ENCODE measurements at regions not wholly inside any gene's neighbourhood (a gene's known extent, or its start where the extent isn't known, plus 50 kb on each side); places are given as distances from the start of the nearest gene placed in this dataset.

- TF ChIP-seq POLR2A (IDR thresholded peaks at IDR 0.05; ENCODE audit: low read length) (no peak), GATA1 (IDR thresholded peaks at IDR 0.05; ENCODE audit: low read depth, low read length) (no peak)
- no peak for DNase-seq
Measured at GRCh38 chr3:22326305-22326704, 575.3 kb upstream of the ZNF385D start.

DNA sequence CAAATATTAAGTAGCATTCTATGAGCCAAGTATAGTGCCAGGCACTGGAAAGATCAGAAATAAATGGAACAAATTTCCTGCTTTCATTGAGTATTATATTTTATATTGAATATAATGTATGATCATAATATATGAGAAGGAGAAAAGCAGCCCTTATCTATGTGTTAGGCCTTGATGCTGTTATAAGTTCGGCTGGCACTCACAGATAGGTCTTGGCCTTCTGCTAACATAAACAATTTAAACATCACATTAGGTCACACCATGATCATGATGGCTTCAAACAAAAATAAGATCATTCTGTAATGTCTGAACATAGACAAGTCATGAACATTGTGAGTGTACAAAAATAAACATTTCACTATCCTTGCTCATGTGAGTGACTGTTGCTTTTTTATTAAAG, 584.0 kb upstream of the ZNF385D start:
- peak in 1 of 2 experiments; percentile 3 for DNase-seq
- TF ChIP-seq GATA1 (IDR thresholded peaks at IDR 0.05; ENCODE audit: low read depth, low read length) = no peak
- no peak for TF ChIP-seq POLR2A (IDR thresholded peaks at IDR 0.05; ENCODE audit: low read length)

- no peak for TF ChIP-seq POLR2A (IDR thresholded peaks at IDR 0.05; ENCODE audit: low read length)
- no peak for TF ChIP-seq GATA1 (IDR thresholded peaks at IDR 0.05; ENCODE audit: low read depth, low read length)
- no peak for DNase-seq
Measured at GRCh38 chr3:22349215-22349851, 598.3 kb upstream of the ZNF385D start.

GRCh38 chr3:22351806-22352205, 600.8 kb upstream of the ZNF385D start:
- no peak for DNase-seq
- no peak for TF ChIP-seq POLR2A (IDR thresholded peaks at IDR 0.05; ENCODE audit: low read length)
- no peak for TF ChIP-seq GATA1 (IDR thresholded peaks at IDR 0.05; ENCODE audit: low read depth, low read length)

GRCh38 chr3:22353126-22353525, 602.1 kb upstream of the ZNF385D start:
- no peak for DNase-seq
- TF ChIP-seq GATA1 (IDR thresholded peaks at IDR 0.05; ENCODE audit: low read depth, low read length) = no peak
- no peak for TF ChIP-seq POLR2A (IDR thresholded peaks at IDR 0.05; ENCODE audit: low read length)

DNA sequence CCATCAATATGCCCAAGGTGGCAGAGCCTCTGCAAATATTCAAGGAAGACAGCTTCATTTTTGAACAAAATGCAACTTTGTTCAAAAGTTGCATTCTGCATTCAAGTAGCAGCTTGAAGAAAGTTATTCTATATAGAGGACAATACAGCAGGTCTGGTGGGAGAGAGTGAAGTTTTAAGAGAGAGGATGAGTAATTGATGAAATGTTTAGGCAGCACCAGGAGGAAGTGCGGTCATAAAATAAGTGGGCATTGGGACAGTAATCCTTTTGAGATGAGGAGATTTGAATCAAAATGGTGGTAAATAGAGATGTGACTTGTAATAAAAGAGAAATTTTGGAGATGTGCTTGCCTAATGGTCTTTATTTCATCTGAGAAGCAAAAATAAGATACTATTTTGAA, 607.3 kb upstream of the ZNF385D start:
- TF ChIP-seq GATA1 (IDR thresholded peaks at IDR 0.05; ENCODE audit: low read depth, low read length) (no peak), POLR2A (IDR thresholded peaks at IDR 0.05; ENCODE audit: low read length) (no peak)
- no peak for DNase-seq

DNA sequence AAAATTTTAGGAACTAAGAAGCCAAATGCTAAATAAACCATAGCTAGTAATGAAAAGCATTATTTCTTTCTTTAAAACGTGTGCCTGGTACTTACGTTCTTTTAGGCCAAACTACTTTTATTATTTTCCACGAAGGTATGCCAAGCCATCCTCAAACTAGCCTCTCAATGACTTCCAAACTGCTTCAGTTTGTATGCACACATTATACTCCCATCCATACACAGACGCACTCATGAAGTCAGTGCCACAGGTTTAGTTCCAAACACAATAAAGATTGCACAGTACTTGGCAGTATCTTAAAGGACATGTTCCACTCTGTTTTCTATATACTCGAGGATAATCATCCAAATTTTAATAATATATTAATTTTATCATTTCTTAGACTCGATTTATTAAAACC, 609.2 kb upstream of the ZNF385D start:
- no peak for DNase-seq
- TF ChIP-seq GATA1 (IDR thresholded peaks at IDR 0.05; ENCODE audit: low read depth, low read length) (no peak), POLR2A (IDR thresholded peaks at IDR 0.05; ENCODE audit: low read length) (no peak)

- DNase-seq = no peak
- TF ChIP-seq POLR2A (IDR thresholded peaks at IDR 0.05; ENCODE audit: low read length) (no peak), GATA1 (IDR thresholded peaks at IDR 0.05; ENCODE audit: low read depth, low read length) (no peak)
Measured at GRCh38 chr3:22360970-22361369, 610.0 kb upstream of the ZNF385D start.

DNA sequence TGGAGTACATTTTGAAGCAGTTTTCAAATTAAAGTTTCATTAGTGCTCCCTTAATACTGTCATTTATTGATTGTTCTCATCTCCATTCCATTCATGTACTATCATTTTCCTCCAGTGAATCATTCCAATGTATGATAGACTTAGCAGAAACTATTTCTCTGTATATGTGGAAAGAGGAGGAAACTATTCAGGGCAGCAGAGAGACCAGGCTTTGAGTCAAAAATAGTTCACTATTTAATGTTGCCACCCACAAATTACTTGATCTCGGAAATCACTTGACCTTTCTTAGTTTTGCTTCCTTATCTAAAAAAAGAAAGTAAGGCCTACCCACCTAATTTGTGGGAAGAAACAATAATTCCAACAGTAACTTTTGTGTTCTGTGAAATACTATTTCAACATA, 610.5 kb upstream of the ZNF385D start:
- no peak for TF ChIP-seq GATA1 (IDR thresholded peaks at IDR 0.05; ENCODE audit: low read depth, low read length)
- TF ChIP-seq POLR2A (IDR thresholded peaks at IDR 0.05; ENCODE audit: low read length) = no peak

DNA sequence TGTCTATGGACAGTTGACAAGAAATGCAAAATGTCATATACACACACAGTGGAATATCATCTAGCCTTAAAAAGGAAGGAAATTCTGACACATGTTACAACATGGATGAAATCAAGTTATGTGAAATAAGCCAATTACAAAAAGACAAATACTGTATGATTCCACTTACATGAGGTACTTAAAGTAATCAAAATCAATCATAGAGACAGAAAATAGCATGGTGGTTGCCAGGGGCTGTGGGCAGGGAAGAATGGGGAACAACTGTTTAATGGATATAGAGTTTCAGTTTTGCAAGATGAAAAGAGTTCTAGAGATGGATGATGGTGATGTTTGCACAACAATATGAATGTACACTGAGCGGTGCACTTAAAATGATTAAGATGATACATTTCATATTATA, 613.8 kb upstream of the ZNF385D start:
- TF ChIP-seq GATA1 (IDR thresholded peaks at IDR 0.05; ENCODE audit: low read depth, low read length) (no peak), POLR2A (IDR thresholded peaks at IDR 0.05; ENCODE audit: low read length) (no peak)
- no peak for DNase-seq

More for the DNA sequence above, 610.5 kb upstream of the ZNF385D start:
- DNase-seq = no peak

DNA sequence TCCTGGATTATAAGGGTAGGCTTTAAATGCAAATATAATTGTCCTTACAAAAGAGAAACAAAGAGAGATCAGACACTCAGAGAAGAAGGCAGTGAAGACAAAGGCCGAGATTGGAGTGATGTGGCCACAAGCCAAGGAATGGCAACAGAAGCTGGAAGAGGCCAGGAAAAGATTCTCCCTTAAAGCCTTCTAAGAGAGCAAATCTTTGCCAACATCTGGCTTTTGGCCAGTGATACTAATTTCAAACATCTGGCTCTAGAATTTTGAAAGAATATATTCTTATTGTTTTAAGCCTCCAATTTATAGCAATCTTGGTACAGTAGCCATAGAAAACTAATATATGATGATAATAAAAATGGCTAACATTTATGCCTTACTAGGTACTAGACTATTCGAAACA, 615.8 kb upstream of the ZNF385D start:
- DNase-seq = no peak

GRCh38 chr3:22371036-22371435, 620.0 kb upstream of the ZNF385D start:
- DNase-seq = no peak
- no peak for TF ChIP-seq GATA1 (IDR thresholded peaks at IDR 0.05; ENCODE audit: low read depth, low read length)
- no peak for TF ChIP-seq POLR2A (IDR thresholded peaks at IDR 0.05; ENCODE audit: low read length)

More for the DNA sequence above, 615.8 kb upstream of the ZNF385D start:
- TF ChIP-seq GATA1 (IDR thresholded peaks at IDR 0.05; ENCODE audit: low read depth, low read length) (no peak), POLR2A (IDR thresholded peaks at IDR 0.05; ENCODE audit: low read length) (no peak)

DNA sequence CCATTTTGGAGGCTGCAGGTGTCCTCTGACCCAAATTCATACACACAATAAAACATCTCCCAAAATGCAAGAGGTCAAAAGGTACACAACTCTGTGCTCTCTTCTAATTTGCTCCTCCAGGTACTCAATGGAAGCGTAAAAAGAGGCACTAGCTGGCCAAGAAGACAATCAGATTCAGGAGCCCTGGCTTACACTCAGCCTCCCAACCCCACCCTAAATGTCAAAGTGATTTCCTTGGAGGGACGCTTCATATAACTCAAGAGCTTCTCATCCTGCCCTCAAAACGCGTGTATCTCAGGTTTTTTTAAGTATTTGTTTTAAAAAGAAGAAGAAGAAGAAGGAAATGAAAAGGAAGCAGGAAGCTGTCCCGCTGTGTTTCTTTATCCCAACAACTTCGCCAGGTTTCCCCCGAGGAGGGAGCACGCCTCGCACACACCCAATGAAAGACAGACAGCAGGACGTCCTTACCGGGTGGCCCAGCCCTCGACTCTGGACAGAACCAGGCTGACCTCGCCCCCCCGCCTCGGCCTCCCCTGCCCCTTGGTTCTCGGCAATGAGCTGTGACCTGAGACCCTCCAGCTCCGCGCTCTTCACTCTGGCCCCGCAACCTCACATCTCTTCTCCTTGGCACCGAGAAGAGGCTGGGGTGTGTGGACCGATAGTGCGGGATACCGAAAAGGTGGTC, 620.7 kb upstream of the ZNF385D start:
- no peak for DNase-seq
- no peak for TF ChIP-seq GATA1 (IDR thresholded peaks at IDR 0.05; ENCODE audit: low read depth, low read length)
- TF ChIP-seq POLR2A (IDR thresholded peaks at IDR 0.05; ENCODE audit: low read length) = no peak

GRCh38 chr3:22372292-22373062, 621.5 kb upstream of the ZNF385D start:
- TF ChIP-seq POLR2A (IDR thresholded peaks at IDR 0.05; ENCODE audit: low read length) (no peak), GATA1 (IDR thresholded peaks at IDR 0.05; ENCODE audit: low read depth, low read length) (no peak)
- DNase-seq = peak in 1 of 2 experiments; percentile 25

Measured in erythroblast (primary cell).